Mucosa of descending colon (tissue), 3 donors: ENCODE measurements at regions not wholly inside any gene's neighbourhood (a gene's known extent, or its start where the extent isn't known, plus 50 kb on each side); places are given as distances from the start of the nearest gene placed in this dataset.

Experiments
- ATAC-seq: fragments of 200-7000 bp; cut with Tn5 transposase; one replicate; pipeline ENCODE4 v1.9.1; 2020; ENCODE audit warnings: mild to moderate bottlenecking, moderate library complexity
- DNase-seq, 3 donors: peaks; one replicate each; pipeline ENCODE4 v3.0.0-alpha.2; 2020
- H3K36me3 ChIP-seq: fragments of 200-600 bp; one replicate; pipeline ENCODE4 v1.8.0; 2021; ENCODE audit warnings: low read depth, mild to moderate bottlenecking
- H3K4me1 ChIP-seq: fragments of 200-600 bp; one replicate; pipeline ENCODE4 v1.8.0; 2021; ENCODE audit warnings: low read depth, mild to moderate bottlenecking
- H3K4me3 ChIP-seq: fragments of 200-600 bp; one replicate; pipeline ENCODE4 v1.8.0; 2021; ENCODE audit warnings: mild to moderate bottlenecking
- H3K9me3 ChIP-seq: fragments of 200-600 bp; one replicate; pipeline ENCODE4 v1.8.0; 2021; ENCODE audit warnings: mild to moderate bottlenecking
- intact Hi-C, 2 donors: fragments of 100-400 bp; cut with DNase I in 1 of 2; cut with micrococcal nuclease in 1 of 2; formaldehyde crosslinking; loops; one replicate each; pipeline versions ENCODE4 v1.11.0 to v1.11.1; 2022; cut with DNase I, micrococcal nuclease
- TF ChIP-seq, protein P1 (sequence below): fragments of 200-600 bp; IDR thresholded peaks from one replicate; pipeline ENCODE4 v1.8.0; 2022; ENCODE audit warnings: antibody characterized with exemption, mild to moderate bottlenecking
- donor health status: DM: no; HTN: no; CAD: no; lungs with moderate emphysema.
- donor health status: DM: no; HTN: no; CAD: no.
- donor health status: DM: no; HTN: yes; CAD: no.

DNA sequence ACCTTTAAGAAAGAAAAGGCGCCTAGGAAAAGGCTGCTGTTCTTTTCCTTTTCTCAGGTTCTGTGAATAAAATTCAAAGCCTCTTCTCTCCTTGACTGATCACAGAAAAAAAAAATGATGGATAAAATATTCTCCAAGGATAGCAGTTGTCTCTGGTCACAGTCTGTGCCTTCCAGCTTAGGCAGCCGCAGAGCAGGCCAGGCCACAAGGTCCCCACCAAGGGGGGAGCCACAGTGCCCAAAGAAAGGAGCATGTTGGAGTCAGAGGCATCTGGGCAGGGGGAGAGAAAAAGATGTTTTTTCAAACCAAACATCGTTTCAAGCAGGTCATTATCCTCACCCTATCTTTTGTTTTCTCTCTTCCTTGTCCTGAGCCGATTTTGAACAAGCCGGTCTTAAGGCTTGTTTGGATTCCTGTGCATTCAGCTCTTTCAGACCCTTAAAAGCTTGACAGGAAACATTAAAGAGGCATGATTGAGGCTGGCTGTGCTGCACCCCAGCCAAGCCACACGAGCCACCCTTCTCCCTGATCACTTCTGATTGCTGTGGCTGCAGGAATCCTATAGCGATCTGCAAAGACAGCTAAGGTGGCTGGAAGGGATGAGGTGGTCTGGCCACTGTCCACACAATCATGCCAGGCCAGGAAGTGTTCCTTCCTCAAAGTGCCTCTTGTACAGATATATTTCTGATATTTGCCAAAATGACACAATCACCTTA, 284.6 kb upstream of the TLE4 start:
- intact Hi-C loops: no loop called here
- no peaks in the 10 kb centered on the region for H3K9me3 ChIP-seq
- no peaks in the 10 kb centered on the region for H3K4me1 ChIP-seq
- no peak for DNase-seq
- ATAC-seq: no peak
- H3K4me3 ChIP-seq: no peak overlapping the region
- TF ChIP-seq, protein P1, sequence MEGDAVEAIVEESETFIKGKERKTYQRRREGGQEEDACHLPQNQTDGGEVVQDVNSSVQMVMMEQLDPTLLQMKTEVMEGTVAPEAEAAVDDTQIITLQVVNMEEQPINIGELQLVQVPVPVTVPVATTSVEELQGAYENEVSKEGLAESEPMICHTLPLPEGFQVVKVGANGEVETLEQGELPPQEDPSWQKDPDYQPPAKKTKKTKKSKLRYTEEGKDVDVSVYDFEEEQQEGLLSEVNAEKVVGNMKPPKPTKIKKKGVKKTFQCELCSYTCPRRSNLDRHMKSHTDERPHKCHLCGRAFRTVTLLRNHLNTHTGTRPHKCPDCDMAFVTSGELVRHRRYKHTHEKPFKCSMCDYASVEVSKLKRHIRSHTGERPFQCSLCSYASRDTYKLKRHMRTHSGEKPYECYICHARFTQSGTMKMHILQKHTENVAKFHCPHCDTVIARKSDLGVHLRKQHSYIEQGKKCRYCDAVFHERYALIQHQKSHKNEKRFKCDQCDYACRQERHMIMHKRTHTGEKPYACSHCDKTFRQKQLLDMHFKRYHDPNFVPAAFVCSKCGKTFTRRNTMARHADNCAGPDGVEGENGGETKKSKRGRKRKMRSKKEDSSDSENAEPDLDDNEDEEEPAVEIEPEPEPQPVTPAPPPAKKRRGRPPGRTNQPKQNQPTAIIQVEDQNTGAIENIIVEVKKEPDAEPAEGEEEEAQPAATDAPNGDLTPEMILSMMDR: no peak
- H3K36me3 ChIP-seq: no peaks in the 10 kb centered on the region

GRCh38 chr9:79287708-79288290, 284.0 kb upstream of the TLE4 start:
- intact Hi-C loops: no loop called here
- Histone ChIP-seq H3K36me3 (no peaks in the 10 kb centered on the region), H3K4me1 (no peaks in the 10 kb centered on the region), H3K9me3 (no peaks in the 10 kb centered on the region), H3K4me3 (no peak overlapping the region)
- TF ChIP-seq, protein P1: no peak
- ATAC-seq (no peak), DNase-seq (no peak)

DNA sequence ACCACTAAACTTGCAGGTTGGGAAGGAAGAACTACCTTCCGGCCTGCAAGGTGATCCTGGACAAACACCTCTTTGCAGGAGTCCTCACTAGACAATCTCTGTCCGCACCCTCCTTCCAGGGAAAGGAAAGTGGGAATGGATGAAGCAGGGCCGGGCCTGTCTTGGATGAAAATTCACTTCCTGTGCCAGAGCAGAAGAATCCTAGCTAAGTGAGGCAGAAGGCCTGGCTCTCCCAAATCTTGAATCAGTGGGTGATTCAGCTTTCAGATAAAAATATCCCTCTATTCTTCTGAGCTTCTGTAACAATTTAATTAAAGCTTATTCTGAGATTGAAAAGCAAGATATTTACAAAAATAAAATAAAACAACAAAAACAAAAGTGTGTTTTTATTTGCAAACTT, 281.9 kb upstream of the TLE4 start:
- TF ChIP-seq, protein P1: no peak
- Histone ChIP-seq H3K4me3 (no peak overlapping the region), H3K4me1 (no peaks in the 10 kb centered on the region), H3K9me3 (no peaks in the 10 kb centered on the region), H3K36me3 (no peaks in the 10 kb centered on the region)
- intact Hi-C loops: no loop called here
- ATAC-seq (no peak), DNase-seq (no peak)

DNA sequence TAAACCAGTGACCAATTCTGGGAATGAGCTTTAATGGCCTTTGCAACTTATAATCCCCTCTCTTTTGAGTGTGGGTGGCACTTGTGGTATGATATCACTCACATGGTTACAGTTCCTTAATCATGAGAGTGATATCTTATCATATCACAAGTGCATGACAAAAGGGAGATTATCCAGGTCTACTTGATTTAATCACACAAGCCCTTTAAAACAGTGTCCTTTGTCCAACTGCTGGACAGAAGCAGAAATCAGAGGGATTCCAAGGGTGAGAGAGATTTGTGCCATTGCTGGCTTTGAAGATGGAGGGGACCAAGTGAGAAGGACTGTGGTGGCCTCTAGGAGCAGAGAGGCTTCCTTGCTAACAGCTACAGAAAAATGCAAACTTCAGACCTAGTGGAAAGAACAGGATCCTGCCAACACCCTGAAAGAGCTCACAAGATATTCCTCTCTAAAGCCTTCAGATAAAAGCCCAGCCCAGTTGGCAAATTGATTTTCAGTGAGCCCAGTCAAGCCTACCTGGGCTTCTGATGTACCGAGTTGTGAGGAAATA, 279.0 kb upstream of the TLE4 start:
- DNase-seq (no peak), ATAC-seq (no peak)
- H3K4me3 ChIP-seq: no peak overlapping the region
- intact Hi-C loops: no loop called here
- H3K9me3 ChIP-seq: no peaks in the 10 kb centered on the region
- H3K4me1 ChIP-seq: no peaks in the 10 kb centered on the region
- no peaks in the 10 kb centered on the region for H3K36me3 ChIP-seq
- TF ChIP-seq, protein P1: no peak

GRCh38 chr9:79300068-79300467, 271.7 kb upstream of the TLE4 start:
- no peak for DNase-seq
- TF ChIP-seq, protein P1: no peak

More at GRCh38 chr9:79300068-79300467, 271.7 kb upstream of the TLE4 start:
- ATAC-seq: no peak
- Histone ChIP-seq H3K9me3 (no peaks in the 10 kb centered on the region), H3K36me3 (no peaks in the 10 kb centered on the region), H3K4me3 (no peak overlapping the region), H3K4me1 (no peaks in the 10 kb centered on the region)
- intact Hi-C loops: no loop called here
